K562 (cell line): ENCODE measurements at regions not wholly inside any gene's neighbourhood (a gene's known extent, or its start where the extent isn't known, plus 50 kb on each side); places are given as distances from the start of the nearest gene placed in this dataset.

Source experiments
- ATAC-seq: fragments of 200-7000 bp; cut with Tn5 transposase; 3 replicates; pipeline ENCODE4 v1.9.1; 2020; ENCODE audit warnings: moderate library complexity
- BruUV-seq: library from RNA; stranded (reverse); fragments of 400-500 nt; replicated peaks from 2 replicates; lab custom pipeline; 2021; lab: Mats Ljungman, UMichigan
- CTCF ChIA-PET: fragments of 300-600 bp; formaldehyde crosslinking; extraction: SDS; loops from one replicate; lab custom pipeline; 2021; ENCODE audit warnings: low intra/inter-chr PET ratio; lab: Yijun Ruan, JAX
- POLR2A ChIA-PET: fragments of 300-600, 350-650 bp; sonication (Branson Sonifier 250); formaldehyde crosslinking; extraction: SDS; loops from one replicate; lab custom pipeline; 2021; ENCODE audit warnings: antibody characterized with exemption, inconsistent platforms; lab: Yijun Ruan, JAX
- DNase-seq, 4 experiments: peaks; one replicate each; pipeline versions ENCODE4 v3.0.0 to v3.0.0-alpha.2; 2011 to 2018; ENCODE audit warnings: low spot score in 3 of 4, mixed read lengths in 3 of 4; ENCODE audit errors: extremely low read depth in 1 of 4
- FAIRE-seq: peaks from 2 replicates; lab custom pipeline; 2011; peaks lifted over from hg19 to GRCh38; lab: Jason Lieb, UNC
- H2AFZ ChIP-seq: 2 replicates; pipeline ENCODE4 v1.6.0; 2011; ENCODE audit warnings: low read depth, low read length, control low read depth, inconsistent platforms
- H3K27ac ChIP-seq: fragments of 200-600 bp; 3 replicates; pipeline ENCODE4 v1.8.0; 2011; ENCODE audit warnings: low read depth, mild to moderate bottlenecking, control low read depth, inconsistent platforms, low read length, moderate library complexity, mixed read lengths; ENCODE audit errors: extremely low read depth
- H3K27me3 ChIP-seq, 2 experiments: fragments of 300-600 bp in 1 of 2; 2 replicates in 1 of 2; 3 replicates in 1 of 2; pipeline versions ENCODE4 v1.6.0 to v1.8.0; 2011; ENCODE audit warnings: inconsistent platforms in 2 of 2, low read length in 2 of 2, mild to moderate bottlenecking in 1 of 2, mixed read lengths in 1 of 2, moderate library complexity in 1 of 2; ENCODE audit not compliant: control insufficient read depth in 2 of 2, insufficient read depth in 2 of 2
- H3K36me3 ChIP-seq: fragments of 300-600 bp; 3 replicates; pipeline ENCODE4 v1.8.0; 2011; ENCODE audit warnings: mild to moderate bottlenecking, low read length, inconsistent platforms; ENCODE audit not compliant: control insufficient read depth, insufficient read depth
- H3K4me1 ChIP-seq, 2 experiments: fragments of 200-600 bp in 1 of 2; replicated peaks in 1 of 2; 2 replicates in 1 of 2; 3 replicates in 1 of 2; pipeline versions ENCODE4 v1.5.1 to v1.8.0; 2011; ENCODE audit warnings: inconsistent platforms in 2 of 2, low read length in 2 of 2, mild to moderate bottlenecking in 1 of 2, mixed read lengths in 1 of 2, moderate library complexity in 1 of 2; ENCODE audit not compliant: control insufficient read depth in 2 of 2, insufficient read depth in 2 of 2
- H3K4me2 ChIP-seq: 2 replicates; pipeline ENCODE4 v1.6.1; 2011; ENCODE audit warnings: low read length, control low read depth, inconsistent platforms, mixed read lengths; ENCODE audit not compliant: insufficient read depth
- H3K4me3 ChIP-seq: fragments of 200-600 bp; sonication (generic), shearing (Covaris generic); 2 replicates; pipeline ENCODE4 v1.5.1; 2016; ENCODE audit warnings: control low read depth, inconsistent platforms
- H3K79me2 ChIP-seq: fragments of 200-600 bp; 3 replicates; pipeline ENCODE4 v1.8.0; 2011; ENCODE audit warnings: low read length, inconsistent platforms; ENCODE audit not compliant: control insufficient read depth, insufficient read depth
- H3K9ac ChIP-seq, 2 experiments: 2 replicates each; pipeline versions ENCODE4 v1.6.0 to v1.6.1; 2011; ENCODE audit warnings: low read depth in 2 of 2, low read length in 2 of 2, control low read depth in 1 of 2, inconsistent platforms in 1 of 2, mild to moderate bottlenecking in 1 of 2, mixed read lengths in 1 of 2; ENCODE audit not compliant: insufficient read depth in 1 of 2
- H3K9me1 ChIP-seq: one replicate; pipeline ENCODE4 v1.6.0; 2011; ENCODE audit warnings: inconsistent platforms, mild to moderate bottlenecking, low read length, moderate library complexity; ENCODE audit not compliant: control insufficient read depth, insufficient read depth
- H3K9me3 ChIP-seq: replicated peaks from 2 replicates; pipeline ENCODE4 v1.5.1; 2011; ENCODE audit warnings: low read depth, low read length, inconsistent platforms; ENCODE audit not compliant: control insufficient read depth, insufficient read depth
- H4K20me1 ChIP-seq: replicated peaks from 2 replicates; pipeline ENCODE4 v1.6.1; 2011; ENCODE audit warnings: low read length, inconsistent platforms, mixed read lengths; ENCODE audit not compliant: control insufficient read depth, insufficient read depth
- ARID2 ChIP-seq: fragments of 450-650 bp; IDR thresholded peaks from 2 replicates; pipeline ENCODE4 v1.6.1; 2017; ENCODE audit warnings: antibody characterized with exemption, mild to moderate bottlenecking
- BMI1 ChIP-seq: fragments of 150-350 bp; IDR thresholded peaks from 2 replicates; pipeline ENCODE4 v1.6.1; 2014; ENCODE audit warnings: low read length
- CHD1 ChIP-seq: fragments of 200-600 bp; sonication (generic); IDR thresholded peaks from one replicate; pipeline ENCODE4 v1.6.1; 2012; ENCODE audit warnings: mild to moderate bottlenecking, moderate library complexity, low read length, inconsistent platforms
- CREM ChIP-seq: IDR thresholded peaks from 2 replicates; pipeline ENCODE4 v1.6.1; 2014; ENCODE audit warnings: antibody characterized with exemption, low read depth
- CTBP1 ChIP-seq: fragments of 450-650 bp; IDR thresholded peaks from 2 replicates; pipeline ENCODE4 v1.6.1; 2016; ENCODE audit warnings: borderline replicate concordance
- SAFB2 ChIP-seq: fragments of 200-400 bp; formaldehyde crosslinking; IDR thresholded peaks from 2 replicates; pipeline ENCODE4 v1.6.1; 2018; ENCODE audit warnings: borderline replicate concordance, low read length, low read depth, moderate library complexity; ENCODE audit not compliant: severe bottlenecking
- SIX5 ChIP-seq, 2 experiments: IDR thresholded peaks; 2 replicates each; pipeline ENCODE4 v1.6.1; 2011; ENCODE audit warnings: low read length in 2 of 2, borderline replicate concordance in 1 of 2, low read depth in 1 of 2, mild to moderate bottlenecking in 1 of 2, moderate library complexity in 1 of 2; ENCODE audit not compliant: insufficient read depth in 1 of 2
- SREBF1 ChIP-seq: fragments of 150-350 bp; IDR thresholded peaks from 2 replicates; pipeline ENCODE4 v1.6.1; 2014; ENCODE audit warnings: antibody characterized with exemption, low read depth, low read length, borderline replicate concordance
- TAF15 ChIP-seq: fragments of 200-400 bp; formaldehyde crosslinking; IDR thresholded peaks from 2 replicates; pipeline ENCODE4 v1.6.1; 2017; ENCODE audit warnings: mild to moderate bottlenecking, low read depth, low read length, moderate library complexity
- ZNF133 ChIP-seq: fragments of 250-450 bp; sonication (Bioruptor Pico); IDR thresholded peaks from 2 replicates; pipeline ENCODE4 v1.4.0; 2020; ENCODE audit warnings: mild to moderate bottlenecking
- ZNF143 ChIP-seq: sonication (generic); formaldehyde crosslinking; IDR thresholded peaks from 2 replicates; pipeline ENCODE4 v1.9.0; 2022; ENCODE audit warnings: mild to moderate bottlenecking, missing genetic modification reagents
- ZNF23 ChIP-seq: fragments of 250-450 bp; sonication (Bioruptor Pico); IDR thresholded peaks from 2 replicates; pipeline ENCODE4 v1.4.0; 2020; ENCODE audit warnings: mild to moderate bottlenecking
- ZNF3 ChIP-seq: fragments of 250-450 bp; sonication (Bioruptor Pico); IDR thresholded peaks from 2 replicates; pipeline ENCODE4 v1.5.0; 2021; ENCODE audit warnings: mild to moderate bottlenecking, moderate library complexity
- ZNF431 ChIP-seq: sonication (generic); formaldehyde crosslinking; IDR thresholded peaks from 2 replicates; pipeline ENCODE4 v1.8.0; 2022; ENCODE audit warnings: mild to moderate bottlenecking, missing genetic modification reagents
- ZSCAN29 ChIP-seq: fragments of 450-650 bp; IDR thresholded peaks from 2 replicates; pipeline ENCODE4 v1.6.1; 2017
- WGBS: fragments of 100-300 bp; shearing (Covaris generic); methylation state at CpG from one replicate; pipeline ENCODE4 v1.1.6; 2016; ENCODE audit warnings: low coverage, mixed read lengths; ENCODE audit not compliant: insufficient coverage; ENCODE audit errors: missing lambda C conversion rate; 5-methylcytosine and 5-hydroxymethylcytosine counted together
- in situ Hi-C: fragments of 300-500 bp; cut with MboI; formaldehyde crosslinking; loops from 4 replicates; pipeline ENCODE4 v1.15.0; 2018; ENCODE audit warnings: inconsistent platforms, mixed read lengths
- intact Hi-C: fragments of 100-400 bp; cut with micrococcal nuclease; formaldehyde crosslinking; loops from 2 replicates; pipeline ENCODE4 v1.14.2; 2022

GRCh38 chr1:80841261-80841660, 959.5 kb upstream of the ADGRL2 start:
- Histone ChIP-seq H3K79me2 (no peaks in the 10 kb centered on the region), H3K27ac (no peak overlapping the region), H4K20me1 (no peaks in the 10 kb centered on the region), H3K9ac (no peak overlapping the region), H3K4me1 (no peaks in the 10 kb centered on the region), H3K4me3 (no peak overlapping the region), H3K9me1 (no peaks in the 10 kb centered on the region)
- FAIRE-seq (no peak), DNase-seq (no peak)
- WGBS, result 3% methylated on average over 3 of the region's 3 CpGs
- ChIA-PET CTCF (no interaction called here), POLR2A (no interaction called here)
- BruUV-seq, result no TSS peak
- peak; percentile 71; the same call in 1 of the 2 replicates for TF ChIP-seq ZNF431 (CRISPR knock-in tag)
- no peak for TF ChIP-seq ZNF143 (CRISPR knock-in tag)
- TF ChIP-seq, all 486 proteins: peak for 1
- Histone ChIP-seq H2AFZ (no peak overlapping the region), H3K9me3 (no peaks in the 10 kb centered on the region), H3K27me3 (no peaks in the 10 kb centered on the region), H3K4me2 (no peak overlapping the region), H3K36me3 (no peaks in the 10 kb centered on the region)
- no peak for ATAC-seq
- intact Hi-C loops, result no loop called here
- in situ Hi-C loops, result no loop called here

GRCh38 chr1:80837066-80837465, 963.7 kb upstream of the ADGRL2 start:
- no peaks in the 10 kb centered on the region for H3K9me3 ChIP-seq

More at GRCh38 chr1:80837066-80837465, 963.7 kb upstream of the ADGRL2 start:
- Histone ChIP-seq H3K27me3 (no peaks in the 10 kb centered on the region), H3K9ac (no peak overlapping the region), H3K4me1 (no peaks in the 10 kb centered on the region), H3K4me2 (no peak overlapping the region), H3K79me2 (no peaks in the 10 kb centered on the region), H3K27ac (no peak overlapping the region), H2AFZ (no peak overlapping the region), H3K9me1 (no peaks in the 10 kb centered on the region), H3K4me3 (no peak overlapping the region), H3K36me3 (no peaks in the 10 kb centered on the region), H4K20me1 (no peaks in the 10 kb centered on the region)
- FAIRE-seq (no peak), ATAC-seq (no peak), DNase-seq (no peak)
- TF ChIP-seq SREBF1 (no peak), ZNF23 (CRISPR knock-in tag) (no peak), SAFB2 (no peak), ZNF133 (CRISPR knock-in tag) (no peak), BMI1 (no peak), ARID2 (no peak), ZNF3 (no peak), TAF15 (no peak), SIX5 (IDR thresholded peaks at IDR 0.05; ENCODE audit: borderline replicate concordance in 1 of 2, insufficient read depth in 1 of 2, low read depth in 1 of 2, low read length in 2 of 2) (no peak), CREM (no peak), ZSCAN29 (no peak), CHD1 (no peak), CTBP1 (no peak)
- intact Hi-C loops (no loop called here), in situ Hi-C loops (no loop called here)
- BruUV-seq, result no TSS peak
- ChIA-PET CTCF (no interaction called here), POLR2A (no interaction called here)
- 5% methylated on average over 2 of the region's 2 CpGs for WGBS
